NOMO-1 treated with dmso at 0.1 percent for 144 hours (cell line): ENCODE measurements at regions not wholly inside any gene's neighbourhood (a gene's known extent, or its start where the extent isn't known, plus 50 kb on each side); places are given as distances from the start of the nearest gene placed in this dataset.
A peak's percentile ranks its signal among the peaks of the same experiment; 100 is the strongest.

Experiments
- DNase-seq: peaks from one replicate; lab custom pipeline; 2025; ENCODE audit not compliant: unreplicated experiment; lab: John Stamatoyannopoulos, UW

GRCh38 chr4:179738822-179739221 lies 2296.6 kb upstream of the AGA start:
- DNase-seq: no peak

GRCh38 chr4:179747218-179747910 lies 2305.1 kb upstream of the AGA start:
- no peak for DNase-seq

DNA sequence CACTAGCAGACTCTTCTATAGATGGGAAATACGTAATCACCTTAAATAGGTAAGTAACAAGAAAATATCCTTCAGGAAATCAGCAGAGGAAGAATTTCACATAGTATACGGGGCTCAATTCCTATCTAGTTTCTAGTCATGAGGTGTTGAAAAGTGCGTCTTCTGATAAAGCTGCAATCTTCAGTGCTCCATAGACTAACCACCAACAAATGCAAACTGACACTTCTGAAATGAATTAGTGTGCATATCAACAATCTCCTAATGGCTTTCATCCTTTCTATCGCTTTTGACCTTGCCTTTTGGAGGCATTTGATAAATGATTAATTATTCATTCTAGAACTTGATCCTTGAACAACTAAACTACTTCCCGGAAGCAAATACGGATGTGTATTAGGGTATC lies 2306.6 kb upstream of the AGA start:
- no peak for DNase-seq

- DNase-seq: no peak
These were observed 2308.1 kb upstream of the AGA start for GRCh38 chr4:179750374-179750773.

GRCh38 chr4:179751669-179752068 lies 2309.4 kb upstream of the AGA start:
- no peak for DNase-seq

DNA sequence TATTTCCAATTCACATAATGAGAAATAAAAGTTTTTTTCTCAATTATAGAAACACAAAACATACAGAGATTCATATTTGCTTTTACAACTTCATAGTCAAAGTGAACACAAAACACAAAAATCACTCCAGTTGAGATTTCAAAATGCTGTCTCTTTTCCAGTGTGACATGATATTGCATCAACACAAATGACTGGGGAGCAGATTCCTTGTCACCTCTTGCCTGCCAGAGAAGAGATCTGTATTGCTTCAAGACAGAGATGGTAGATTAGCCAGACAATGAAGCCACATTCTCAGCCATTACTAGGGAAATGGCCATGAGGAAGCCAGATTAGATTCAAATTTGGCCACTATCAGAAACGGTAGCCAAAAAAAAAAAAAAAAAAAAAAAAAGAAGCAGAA lies 2313.1 kb upstream of the AGA start:
- peak; percentile 15 for DNase-seq

DNA sequence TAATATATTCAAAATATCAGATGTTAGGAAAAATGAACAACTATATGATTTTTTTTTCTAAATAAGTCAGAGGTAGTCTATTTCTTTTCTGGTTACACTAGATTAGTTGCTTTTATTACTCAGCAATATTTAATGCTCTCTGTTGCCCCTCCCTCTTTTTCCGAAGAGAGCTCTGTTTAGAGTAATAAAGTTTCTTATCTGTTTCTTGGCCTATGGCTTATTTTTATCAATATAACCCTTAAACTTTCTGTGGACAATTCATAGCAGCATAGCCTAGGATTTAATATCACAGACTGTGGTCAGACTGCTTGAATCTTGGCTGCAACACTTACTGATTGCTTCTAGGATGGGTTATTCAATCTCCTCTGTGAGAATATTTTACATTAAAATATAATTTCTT lies 2315.4 kb upstream of the AGA start:
- DNase-seq: no peak

- DNase-seq: no peak
These were observed 2320.6 kb upstream of the AGA start for GRCh38 chr4:179762840-179763239.

GRCh38 chr4:179766938-179767337 lies 2324.7 kb upstream of the AGA start:
- DNase-seq: no peak

GRCh38 chr4:179768996-179769395 lies 2326.8 kb upstream of the AGA start:
- DNase-seq: no peak

GRCh38 chr4:179797738-179798137 lies 2355.5 kb upstream of the AGA start:
- DNase-seq: no peak

DNA sequence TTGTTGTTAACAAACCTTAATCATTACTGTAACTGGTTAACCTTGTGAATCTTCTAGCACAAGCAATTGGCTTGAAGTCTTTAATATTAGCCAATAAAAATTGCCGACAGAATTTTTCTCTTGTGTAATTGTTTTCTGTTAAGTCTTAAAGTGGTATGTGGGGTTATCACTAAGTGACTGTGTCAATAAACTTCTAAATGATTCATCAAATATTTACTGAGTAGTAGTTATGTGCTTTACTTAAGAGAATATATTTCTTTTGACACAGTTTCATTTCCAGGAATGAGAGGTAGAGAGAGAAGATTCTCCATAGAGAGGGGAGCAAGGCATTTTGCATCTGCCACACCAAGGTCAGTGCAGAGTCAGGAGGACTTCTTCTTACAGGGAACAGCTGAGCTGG lies 2361.6 kb upstream of the AGA start:
- no peak for DNase-seq

DNA sequence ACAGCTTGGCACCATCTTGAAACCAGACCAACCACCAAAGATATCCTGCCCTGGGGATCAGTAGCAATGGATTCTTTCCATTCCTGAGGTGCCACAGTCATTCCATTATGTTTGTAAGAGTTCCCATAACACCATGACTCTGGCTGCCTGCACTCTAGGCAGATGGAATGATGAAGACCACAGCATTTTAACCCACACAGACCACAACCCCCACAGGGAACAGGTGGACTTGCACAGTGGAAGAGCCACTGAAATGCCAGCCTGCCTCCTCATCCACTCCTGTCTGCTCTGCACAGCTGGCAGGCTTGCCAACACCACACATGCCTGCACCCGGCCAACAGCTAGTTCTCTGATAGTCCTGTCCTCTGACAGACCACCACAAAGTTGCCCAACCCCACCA lies 2362.2 kb upstream of the AGA start:
- no peak for DNase-seq

DNA sequence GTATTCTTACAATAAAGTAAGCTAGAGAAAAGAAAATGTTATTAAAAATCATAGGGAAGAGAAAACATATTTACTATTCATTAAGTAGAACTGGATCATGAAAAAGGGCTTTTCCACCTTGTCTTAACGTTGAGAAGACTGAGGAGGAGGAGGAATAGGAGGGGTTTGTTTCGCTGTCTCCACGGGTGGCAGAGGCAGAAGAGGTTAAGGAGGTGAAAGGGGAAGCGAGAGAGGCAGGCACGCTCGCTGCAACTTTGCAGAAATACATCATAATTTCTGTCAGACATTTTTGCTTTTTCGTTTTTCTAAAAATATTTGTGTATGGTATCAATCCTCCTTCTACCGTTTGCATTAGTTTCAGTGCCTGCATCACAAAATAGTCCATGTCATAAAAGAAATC lies 2375.1 kb upstream of the AGA start:
- peak; percentile 81 for DNase-seq

- no peak for DNase-seq
These were observed 2381.1 kb upstream of the AGA start for GRCh38 chr4:179823342-179823741.

GRCh38 chr4:179831274-179831673 lies 2389.0 kb upstream of the AGA start:
- DNase-seq: no peak

- DNase-seq: peak; percentile 97
These were observed 2394.2 kb upstream of the AGA start for GRCh38 chr4:179836179-179837075.

GRCh38 chr4:179843370-179843769 lies 2399.8 kb upstream of the TENM3 start:
- no peak for DNase-seq

DNA sequence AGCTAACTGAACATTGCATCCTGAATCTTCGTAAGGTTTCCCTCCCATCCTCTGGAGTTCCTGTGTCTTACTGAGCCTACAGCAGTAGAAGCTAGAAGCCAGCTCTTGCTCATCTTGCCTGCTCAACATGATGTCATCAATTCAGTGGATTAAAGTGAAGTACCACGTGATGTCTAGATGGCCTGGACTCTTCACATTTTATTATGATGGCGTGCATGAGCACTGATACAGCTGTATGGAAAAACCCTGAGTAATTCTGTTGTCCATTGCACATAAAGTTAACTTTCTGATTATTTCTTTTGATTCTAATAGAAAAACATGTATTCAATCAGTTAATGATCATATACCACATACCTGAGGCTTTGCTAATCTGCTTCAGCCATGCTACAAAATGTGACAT lies 2387.7 kb upstream of the TENM3 start:
- DNase-seq: no peak

DNA sequence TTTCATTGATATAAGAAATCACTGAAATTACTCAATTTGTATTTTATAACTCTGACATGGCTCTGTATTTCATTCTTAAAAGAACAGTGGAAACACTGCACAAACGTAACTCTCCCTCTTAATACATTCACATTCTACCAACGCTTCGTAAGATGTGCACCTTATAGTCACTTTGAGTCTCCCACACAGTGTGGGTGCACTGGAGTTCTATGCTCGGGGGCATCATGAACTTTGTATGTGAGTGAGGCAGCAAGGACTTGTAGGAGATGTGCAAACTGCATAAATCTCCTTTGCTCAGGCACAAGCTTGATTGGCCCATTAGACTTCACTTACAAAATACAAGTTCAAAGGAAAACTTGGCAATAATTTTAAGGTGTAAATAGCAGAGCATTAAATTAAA lies 2385.0 kb upstream of the TENM3 start:
- DNase-seq: no peak

- peak; percentile 63 for DNase-seq
These were observed 2375.8 kb upstream of the TENM3 start for GRCh38 chr4:179867300-179867878.

DNA sequence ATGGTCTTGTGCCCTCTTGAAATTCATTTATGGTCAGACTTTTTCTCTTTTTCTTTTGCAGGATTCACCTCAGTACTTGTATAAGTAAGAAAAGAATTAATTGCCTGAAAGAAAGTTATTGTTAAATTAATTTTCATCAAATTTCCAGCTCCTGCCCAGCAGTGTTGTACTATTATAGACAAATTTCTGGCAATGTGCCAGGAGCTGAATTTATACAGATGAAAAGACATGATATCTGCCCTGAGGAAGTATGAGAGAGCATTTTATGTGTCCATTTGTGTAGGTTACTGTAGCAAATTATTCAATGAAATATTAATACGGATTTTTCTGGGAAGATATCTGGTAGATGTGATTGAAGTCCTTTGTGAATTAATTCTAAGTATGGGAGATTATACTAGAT lies 2371.5 kb upstream of the TENM3 start:
- no peak for DNase-seq
